PC-3 (cell line): ENCODE measurements at regions not wholly inside any gene's neighbourhood (a gene's known extent, or its start where the extent isn't known, plus 50 kb on each side); places are given as distances from the start of the nearest gene placed in this dataset.

ENCODE experiments used
- CTCF ChIP-seq: fragments of 300-600 bp; sonication (generic); conservative IDR thresholded peaks from 2 replicates; pipeline ENCODE4 v1.5.1; 2017; ENCODE audit warnings: antibody characterized with exemption, low read depth, mild to moderate bottlenecking, low read length
- EZH2 ChIP-seq: fragments of 300-600 bp; sonication (generic); IDR thresholded peaks from one replicate; pipeline ENCODE4 v1.6.1; 2017; ENCODE audit warnings: antibody characterized with exemption, mild to moderate bottlenecking, low read length; ENCODE audit not compliant: unreplicated experiment
- EZH2phosphoT487 ChIP-seq: fragments of 300-600 bp; sonication (generic); IDR thresholded peaks from 2 replicates; pipeline ENCODE4 v1.6.1; 2018; ENCODE audit warnings: mild to moderate bottlenecking, antibody characterized with exemption, low read length, borderline replicate concordance

- no peak for TF ChIP-seq CTCF
- TF ChIP-seq EZH2 = no peak
- TF ChIP-seq EZH2phosphoT487 = no peak
Observed at GRCh38 chr18:60943297-60943696, 389.9 kb upstream of the CDH20 start.
